SK-N-SH treated with all-trans-retinoic acid at 6 μM for 48 hours (cell line): ENCODE measurements at regions not wholly inside any gene's neighbourhood (a gene's known extent, or its start where the extent isn't known, plus 50 kb on each side); places are given as distances from the start of the nearest gene placed in this dataset.

Experiments
- ARNTL ChIP-seq: fragments of 450-650 bp; formaldehyde crosslinking; IDR thresholded peaks from 2 replicates; pipeline ENCODE4 v1.5.0; 2020; ENCODE audit warnings: low read depth, mild to moderate bottlenecking, moderate library complexity, borderline replicate concordance
- BACH2 ChIP-seq: fragments of 250-450 bp; sonication (Bioruptor Pico); IDR thresholded peaks from 2 replicates; pipeline ENCODE4 v1.9.0; 2021; ENCODE audit warnings: mild to moderate bottlenecking, borderline replicate concordance
- CREB5 ChIP-seq: fragments of 250-450 bp; sonication (Bioruptor Pico); IDR thresholded peaks from 2 replicates; pipeline ENCODE4 v1.5.1; 2020; ENCODE audit warnings: low read depth, mild to moderate bottlenecking, moderate library complexity
- CSDC2 ChIP-seq: fragments of 250-450 bp; sonication (Bioruptor Pico); IDR thresholded peaks from 2 replicates; pipeline ENCODE4 v1.5.0; 2020; ENCODE audit warnings: mild to moderate bottlenecking, moderate library complexity
- ESRRG ChIP-seq: fragments of 250-450 bp; sonication (Bioruptor Pico); IDR thresholded peaks from 2 replicates; pipeline ENCODE4 v1.6.1; 2021; ENCODE audit warnings: mild to moderate bottlenecking
- OSR1 ChIP-seq: fragments of 250-450 bp; sonication (Bioruptor Pico); IDR thresholded peaks from 2 replicates; pipeline ENCODE4 v1.8.0; 2022; ENCODE audit warnings: moderate library complexity, mild to moderate bottlenecking, inconsistent platforms
- PPARA ChIP-seq: fragments of 250-450 bp; sonication (Bioruptor Pico); IDR thresholded peaks from 2 replicates; pipeline ENCODE4 v1.5.0; 2020; ENCODE audit warnings: mild to moderate bottlenecking, borderline replicate concordance
- RARB ChIP-seq: fragments of 250-450 bp; sonication (Bioruptor Pico); IDR thresholded peaks from 2 replicates; pipeline ENCODE4 v1.8.0; 2021; ENCODE audit warnings: mild to moderate bottlenecking, moderate library complexity
- TCF4 ChIP-seq: fragments of 250-450 bp; sonication (Bioruptor Pico); IDR thresholded peaks from 2 replicates; pipeline ENCODE4 v1.8.0; 2021; ENCODE audit warnings: mild to moderate bottlenecking, moderate library complexity, borderline replicate concordance
- ZC3H10 ChIP-seq: fragments of 250-450 bp; sonication (Bioruptor Pico); IDR thresholded peaks from 2 replicates; pipeline ENCODE4 v1.5.1; 2021; ENCODE audit warnings: mild to moderate bottlenecking, moderate library complexity
- ZFP3 ChIP-seq: fragments of 250-450 bp; sonication (Bioruptor Pico); IDR thresholded peaks from 2 replicates; pipeline ENCODE4 v1.5.0; 2020; ENCODE audit warnings: mild to moderate bottlenecking, moderate library complexity
- ZFP30 ChIP-seq: fragments of 450-650 bp; formaldehyde crosslinking; IDR thresholded peaks from 2 replicates; pipeline ENCODE4 v1.5.0; 2022; ENCODE audit warnings: mild to moderate bottlenecking, moderate library complexity
- ZNF70 ChIP-seq: fragments of 450-650 bp; formaldehyde crosslinking; IDR thresholded peaks from 2 replicates; pipeline ENCODE4 v1.5.0; 2020; ENCODE audit warnings: mild to moderate bottlenecking, moderate library complexity
- TF ChIP-seq, protein P1 (sequence below): fragments of 250-450 bp; sonication (Bioruptor Pico); IDR thresholded peaks from 2 replicates; pipeline ENCODE4 v1.8.0; 2020; ENCODE audit warnings: mild to moderate bottlenecking, moderate library complexity, borderline replicate concordance

DNA sequence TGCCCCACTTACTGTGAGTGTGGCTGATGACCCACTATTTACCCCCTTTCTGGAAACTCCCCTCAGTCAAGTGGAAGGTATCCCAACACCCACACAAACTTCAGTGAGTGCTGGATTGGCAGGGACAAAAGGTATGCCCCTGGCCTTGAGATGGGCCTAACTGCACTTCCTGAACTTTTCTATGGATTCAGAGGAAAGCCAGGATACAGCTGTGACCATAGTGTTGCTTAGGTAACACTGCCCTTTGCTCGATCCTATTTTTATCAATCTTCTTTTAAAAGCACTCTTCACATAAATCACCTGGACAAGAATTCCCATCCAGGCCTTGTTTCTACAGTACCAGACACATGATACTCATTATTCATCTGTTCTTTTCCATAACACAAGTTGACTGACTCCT, 671.5 kb upstream of the SLC8A1 start:
- TF ChIP-seq ZNF70, result no peak
- no peak for TF ChIP-seq ARNTL (CRISPR knock-in tag)
- no peak for TF ChIP-seq ESRRG
- TF ChIP-seq, protein P1, sequence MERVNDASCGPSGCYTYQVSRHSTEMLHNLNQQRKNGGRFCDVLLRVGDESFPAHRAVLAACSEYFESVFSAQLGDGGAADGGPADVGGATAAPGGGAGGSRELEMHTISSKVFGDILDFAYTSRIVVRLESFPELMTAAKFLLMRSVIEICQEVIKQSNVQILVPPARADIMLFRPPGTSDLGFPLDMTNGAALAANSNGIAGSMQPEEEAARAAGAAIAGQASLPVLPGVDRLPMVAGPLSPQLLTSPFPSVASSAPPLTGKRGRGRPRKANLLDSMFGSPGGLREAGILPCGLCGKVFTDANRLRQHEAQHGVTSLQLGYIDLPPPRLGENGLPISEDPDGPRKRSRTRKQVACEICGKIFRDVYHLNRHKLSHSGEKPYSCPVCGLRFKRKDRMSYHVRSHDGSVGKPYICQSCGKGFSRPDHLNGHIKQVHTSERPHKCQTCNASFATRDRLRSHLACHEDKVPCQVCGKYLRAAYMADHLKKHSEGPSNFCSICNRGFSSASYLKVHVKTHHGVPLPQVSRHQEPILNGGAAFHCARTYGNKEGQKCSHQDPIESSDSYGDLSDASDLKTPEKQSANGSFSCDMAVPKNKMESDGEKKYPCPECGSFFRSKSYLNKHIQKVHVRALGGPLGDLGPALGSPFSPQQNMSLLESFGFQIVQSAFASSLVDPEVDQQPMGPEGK (CRISPR knock-in tag), result no peak
- TF ChIP-seq PPARA (CRISPR knock-in tag), result no peak
- TF ChIP-seq BACH2 (CRISPR knock-in tag), result no peak
- no peak for TF ChIP-seq ZFP30 (CRISPR knock-in tag)
- no peak for TF ChIP-seq CSDC2 (CRISPR knock-in tag)
- no peak for TF ChIP-seq RARB (CRISPR knock-in tag)
- TF ChIP-seq ZFP3, result no peak
- TF ChIP-seq ZC3H10 (CRISPR knock-in tag), result no peak
- TF ChIP-seq OSR1, result no peak
- no peak for TF ChIP-seq CREB5
- TF ChIP-seq TCF4 (CRISPR knock-in tag), result no peak
